Aorta (tissue), 5 donors: ENCODE measurements at regions not wholly inside any gene's neighbourhood (a gene's known extent, or its start where the extent isn't known, plus 50 kb on each side); places are given as distances from the start of the nearest gene placed in this dataset.

Source experiments
- ATAC-seq: fragments of 200-7000 bp; cut with Tn5 transposase; one replicate; pipeline ENCODE4 v1.9.1; 2022; ENCODE audit warnings: moderate library complexity; ENCODE audit not compliant: low FRiP score
- DNase-seq, 2 donors: peaks; one replicate each; pipeline ENCODE4 v3.0.0-alpha.2; 2020
- H3K27ac ChIP-seq, 2 donors: one replicate each; pipeline ENCODE4 v1.5.1; 2013; ENCODE audit warnings: low read length in 2 of 2, mild to moderate bottlenecking in 2 of 2, moderate library complexity in 2 of 2, control low read depth in 1 of 2, inconsistent platforms in 1 of 2, low read depth in 1 of 2
- H3K27me3 ChIP-seq, 2 donors: one replicate each; pipeline ENCODE4 v1.6.1; 2013; ENCODE audit warnings: control low read depth in 1 of 2, low read length in 1 of 2, mild to moderate bottlenecking in 1 of 2, moderate library complexity in 1 of 2; ENCODE audit not compliant: insufficient read depth in 2 of 2, control insufficient read depth in 1 of 2
- H3K36me3 ChIP-seq, 2 donors: one replicate each; pipeline ENCODE4 v1.6.1; 2013; ENCODE audit warnings: control low read depth in 1 of 2, low read length in 1 of 2, mild to moderate bottlenecking in 1 of 2; ENCODE audit not compliant: insufficient read depth in 2 of 2, control insufficient read depth in 1 of 2
- H3K4me1 ChIP-seq, 2 donors: one replicate each; pipeline ENCODE4 v1.6.1; 2013; ENCODE audit warnings: low read length in 2 of 2, control low read depth in 1 of 2, mild to moderate bottlenecking in 1 of 2, moderate library complexity in 1 of 2; ENCODE audit not compliant: insufficient read depth in 2 of 2, control insufficient read depth in 1 of 2
- H3K4me3 ChIP-seq, 2 donors: one replicate each; pipeline ENCODE4 v1.5.1; 2013; ENCODE audit warnings: low read length in 2 of 2, control low read depth in 1 of 2, mild to moderate bottlenecking in 1 of 2
- H3K9me3 ChIP-seq: one replicate; pipeline ENCODE4 v1.6.1; 2013; ENCODE audit warnings: mild to moderate bottlenecking, low read length; ENCODE audit not compliant: control insufficient read depth
- WGBS, 2 donors: extraction: QIAGEN DNeasy Blood & Tissue Kit; methylation state at CpG; one replicate each; pipeline ENCODE4 v1.1.7; 2013; 5-methylcytosine and 5-hydroxymethylcytosine counted together
- intact Hi-C, 2 donors: fragments of 100-400 bp; cut with DNase I; formaldehyde crosslinking; loops; one replicate each; pipeline versions ENCODE4 v1.14.2 to v1.15.0; 2022
- donor health status: healthy with polysubstance abuse.
- donor health status: Bipolar disorder and iron deficiency.
- donor health status: DM: no; HTN: no; CAD: no.
- donor health status: DM: no; HTN: no; CAD: no.
- donor health status: DM: yes; HTN: yes; CAD: no.

- Histone ChIP-seq H3K27ac (no peak overlapping the region), H3K4me1 (no peaks in the 10 kb centered on the region), H3K36me3 (no peaks in the 10 kb centered on the region), H3K4me3 (no peak overlapping the region), H3K9me3 (no peaks in the 10 kb centered on the region), H3K27me3 (no peaks in the 10 kb centered on the region)
- ATAC-seq (no peak), DNase-seq (no peak)
- intact Hi-C loops = no loop called here
- 61 to 66% methylated on average over 6 of the region's 6 CpGs for WGBS, 2 donors
Observed at GRCh38 chr13:26468265-26468801, 89.2 kb upstream of the WASF3 start.

- no peaks in the 10 kb centered on the region for H3K27me3 ChIP-seq
- 75 to 78% methylated on average over 4 of the region's 4 CpGs for WGBS, 2 donors
- H3K4me1 ChIP-seq = no peaks in the 10 kb centered on the region
- no peak for ATAC-seq
- H3K9me3 ChIP-seq = no peaks in the 10 kb centered on the region
- no peak overlapping the region for H3K4me3 ChIP-seq
- no peak overlapping the region for H3K27ac ChIP-seq
- DNase-seq = no peak
- intact Hi-C loops = loop anchor here in 1 of 2 donors (10.0 kb wide), 1 partner anchor 45 kb away; no protein-coding TSS in a partner anchor
- H3K36me3 ChIP-seq = no peaks in the 10 kb centered on the region
Observed at GRCh38 chr13:26469602-26470001, 87.9 kb upstream of the WASF3 start.

- no peak for DNase-seq
- Histone ChIP-seq H3K4me1 (no peaks in the 10 kb centered on the region), H3K9me3 (no peaks in the 10 kb centered on the region), H3K27me3 (no peaks in the 10 kb centered on the region), H3K27ac (no peak overlapping the region), H3K4me3 (no peak overlapping the region), H3K36me3 (no peaks in the 10 kb centered on the region)
- intact Hi-C loops = loop anchor here in 1 of 2 donors (10.0 kb wide), 1 partner anchor 47 kb away; no protein-coding TSS in a partner anchor
- ATAC-seq = no peak
- 90 to 92% methylated on average over 8 of the region's 8 CpGs for WGBS, 2 donors
Observed at GRCh38 chr13:26471807-26472206, 85.7 kb upstream of the WASF3 start.

GRCh38 chr13:26473571-26474230 is 83.8 kb upstream of the WASF3 start:
- no peak overlapping the region for H3K4me3 ChIP-seq
- no peaks in the 10 kb centered on the region for H3K27me3 ChIP-seq
- no peak overlapping the region for H3K27ac ChIP-seq
- DNase-seq = no peak
- no peaks in the 10 kb centered on the region for H3K9me3 ChIP-seq
- H3K4me1 ChIP-seq = no peaks in the 10 kb centered on the region
- no peaks in the 10 kb centered on the region for H3K36me3 ChIP-seq
- WGBS, 2 donors = 34 to 58% methylated on average over 5 of the region's 5 CpGs
- no peak for ATAC-seq
- intact Hi-C loops = loop anchor here in 1 of 2 donors (10.0 kb wide), 1 partner anchor 49 kb away; no protein-coding TSS in a partner anchor

- intact Hi-C loops = loop anchor here in 1 of 2 donors (10.0 kb wide), 1 partner anchor 49 kb away; no protein-coding TSS in a partner anchor
- Histone ChIP-seq H3K4me3 (no peak overlapping the region), H3K4me1 (no peaks in the 10 kb centered on the region), H3K36me3 (no peaks in the 10 kb centered on the region), H3K27ac (peak overlapping the region in 1 of 2 donors; percentile 15), H3K27me3 (no peaks in the 10 kb centered on the region), H3K9me3 (no peaks in the 10 kb centered on the region)
- WGBS, 2 donors = 86 to 87% methylated on average over 11 of the region's 11 CpGs
- DNase-seq (no peak), ATAC-seq (no peak)
Observed at GRCh38 chr13:26474286-26474685, 83.2 kb upstream of the WASF3 start.

- intact Hi-C loops = loop anchor here in 1 of 2 donors (10.0 kb wide), 1 partner anchor 51 kb away; no protein-coding TSS in a partner anchor
- ATAC-seq (no peak), DNase-seq (no peak)
- 47 to 52% methylated on average over 15 of the region's 15 CpGs for WGBS, 2 donors
- Histone ChIP-seq H3K36me3 (no peaks in the 10 kb centered on the region), H3K27ac (peak overlapping the region; percentile 51 to 85), H3K27me3 (no peaks in the 10 kb centered on the region), H3K4me3 (no peak overlapping the region), H3K9me3 (no peaks in the 10 kb centered on the region), H3K4me1 (no peaks in the 10 kb centered on the region)
Observed at GRCh38 chr13:26475176-26476110, 82.0 kb upstream of the WASF3 start.

GRCh38 chr13:26476111-26476781 is 81.2 kb upstream of the WASF3 start:
- Histone ChIP-seq H3K36me3 (no peaks in the 10 kb centered on the region), H3K4me3 (no peak overlapping the region), H3K27ac (peak overlapping the region; percentile 51 to 60), H3K4me1 (no peaks in the 10 kb centered on the region), H3K9me3 (no peaks in the 10 kb centered on the region), H3K27me3 (no peaks in the 10 kb centered on the region)
- DNase-seq (peak; percentile 56 to 80), ATAC-seq (peak; percentile 47)
- intact Hi-C loops = loop anchor here in 1 of 2 donors (10.0 kb wide), 1 partner anchor 51 kb away; no protein-coding TSS in a partner anchor
- WGBS, 2 donors = 1% methylated on average over 17 to 20 of the region's 20 CpGs

- no peaks in the 10 kb centered on the region for H3K36me3 ChIP-seq
- intact Hi-C loops = loop anchor here in 1 of 2 donors (10.0 kb wide), 1 partner anchor 52 kb away; no protein-coding TSS in a partner anchor
- H3K27ac ChIP-seq = peak overlapping the region; percentile 3 to 60
- WGBS, 2 donors = 2 to 8% methylated on average over 3 of the region's 3 CpGs
- ATAC-seq (no peak), DNase-seq (no peak)
- H3K27me3 ChIP-seq = no peaks in the 10 kb centered on the region
- H3K4me3 ChIP-seq = no peak overlapping the region
- H3K9me3 ChIP-seq = no peaks in the 10 kb centered on the region
- no peaks in the 10 kb centered on the region for H3K4me1 ChIP-seq
Observed at GRCh38 chr13:26476782-26477142, 80.7 kb upstream of the WASF3 start.
